Epidermal melanocyte (primary cell): ENCODE measurements at regions not wholly inside any gene's neighbourhood (a gene's known extent, or its start where the extent isn't known, plus 50 kb on each side); places are given as distances from the start of the nearest gene placed in this dataset.

ENCODE experiments used
- DNase-seq: peaks from one replicate; pipeline ENCODE4 v3.0.0; 2011; ENCODE audit warnings: low spot score; ENCODE audit not compliant: insufficient read length

GRCh38 chr15:81532001-81532400, 158.0 kb upstream of the TMC3 start:
- no peak for DNase-seq

- peak; percentile 40 for DNase-seq
Observed at GRCh38 chr15:81531109-81531592, 157.1 kb upstream of the TMC3 start.

GRCh38 chr15:81530271-81530691, 156.3 kb upstream of the TMC3 start:
- DNase-seq = peak; percentile 19

GRCh38 chr15:81529481-81529880, 155.5 kb upstream of the TMC3 start:
- no peak for DNase-seq

GRCh38 chr15:81526029-81526428, 152.0 kb upstream of the TMC3 start:
- DNase-seq = no peak

- no peak for DNase-seq
Observed at GRCh38 chr15:81524496-81524895, 150.5 kb upstream of the TMC3 start.

- no peak for DNase-seq
Observed at GRCh38 chr15:81523867-81524266, 149.9 kb upstream of the TMC3 start.

GRCh38 chr15:81520480-81520879, 146.5 kb upstream of the TMC3 start:
- no peak for DNase-seq

GRCh38 chr15:81516461-81516860, 142.4 kb upstream of the TMC3 start:
- DNase-seq = no peak

- DNase-seq = no peak
Observed at GRCh38 chr15:81516012-81516411, 142.0 kb upstream of the TMC3 start.

- no peak for DNase-seq
Observed at GRCh38 chr15:81514725-81515124, 140.7 kb upstream of the TMC3 start.

- no peak for DNase-seq
Observed at GRCh38 chr15:81511138-81511537, 137.1 kb upstream of the TMC3 start.

- no peak for DNase-seq
Observed at GRCh38 chr15:81507831-81508230, 133.8 kb upstream of the TMC3 start.

- no peak for DNase-seq
Observed at GRCh38 chr15:81506936-81507335, 132.9 kb upstream of the TMC3 start.

- DNase-seq = no peak
Observed at GRCh38 chr15:81506071-81506470, 132.1 kb upstream of the TMC3 start.

GRCh38 chr15:81504170-81504905, 130.3 kb upstream of the TMC3 start:
- no peak for DNase-seq

GRCh38 chr15:81502439-81502838, 128.4 kb upstream of the TMC3 start:
- no peak for DNase-seq

- DNase-seq = no peak
Observed at GRCh38 chr15:81500081-81500480, 126.1 kb upstream of the TMC3 start.

- no peak for DNase-seq
Observed at GRCh38 chr15:81498294-81498693, 124.3 kb upstream of the TMC3 start.

- no peak for DNase-seq
Observed at GRCh38 chr15:81497238-81497637, 123.2 kb upstream of the TMC3 start.

- DNase-seq = no peak
Observed at GRCh38 chr15:81495780-81496467, 121.9 kb upstream of the TMC3 start.

GRCh38 chr15:81492969-81493645, 119.1 kb upstream of the TMC3 start:
- no peak for DNase-seq
